ENCODE measurements at regions not wholly inside any gene's neighbourhood (a gene's known extent, or its start where the extent isn't known, plus 50 kb on each side); places are given as distances from the start of the nearest gene placed in this dataset.

DNA sequence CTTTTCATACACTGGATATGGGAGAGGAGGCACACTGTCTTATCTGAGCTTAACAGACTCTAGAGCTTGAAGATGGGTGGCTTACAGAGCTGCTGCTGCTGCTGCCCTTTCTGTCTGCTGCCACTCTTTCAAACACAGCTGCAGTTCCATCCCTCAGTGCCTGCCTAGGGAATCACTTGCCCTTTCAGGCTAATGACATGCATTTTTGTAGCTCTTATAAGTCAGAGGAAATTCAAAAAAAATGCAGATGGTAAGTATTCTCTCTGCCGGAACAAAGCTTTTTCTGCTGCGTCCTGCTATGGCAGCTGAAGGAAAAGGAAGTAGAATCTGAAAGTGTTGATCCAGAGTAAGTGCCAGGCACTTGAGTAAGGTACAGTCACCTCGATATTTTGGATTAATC, 460.4 kb upstream of the DIAPH2 start:
- no peak for DNase-seq (ENCODE audit: low read depth, low spot score)
- in situ Hi-C loops (cut with HindIII; ENCODE audit: low pct_unique_long_range_greater_than_20kb, low sequenced_read_pairs), result no loop called here

DNA sequence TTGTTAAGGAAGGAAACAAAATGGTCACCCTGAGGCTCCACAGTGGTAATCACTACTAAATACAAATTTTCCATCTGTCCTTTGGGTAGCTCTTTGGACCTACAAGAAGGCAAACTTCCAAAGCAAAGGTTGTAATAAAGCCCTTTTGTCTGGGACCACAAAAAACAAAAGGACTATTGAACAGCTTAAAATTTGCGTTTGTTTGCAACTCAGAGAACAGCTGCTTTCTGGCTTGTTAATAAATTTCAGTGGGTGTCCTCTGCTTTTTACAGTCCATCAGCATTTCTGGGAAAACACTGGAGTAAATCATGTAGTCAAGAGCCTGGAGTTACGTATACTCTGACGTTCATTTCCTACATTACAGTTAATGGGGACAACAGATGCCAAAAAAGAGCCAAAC, 439.7 kb upstream of the DIAPH2 start:
- peak; percentile 90 for DNase-seq (ENCODE audit: low read depth, low spot score)

DNA sequence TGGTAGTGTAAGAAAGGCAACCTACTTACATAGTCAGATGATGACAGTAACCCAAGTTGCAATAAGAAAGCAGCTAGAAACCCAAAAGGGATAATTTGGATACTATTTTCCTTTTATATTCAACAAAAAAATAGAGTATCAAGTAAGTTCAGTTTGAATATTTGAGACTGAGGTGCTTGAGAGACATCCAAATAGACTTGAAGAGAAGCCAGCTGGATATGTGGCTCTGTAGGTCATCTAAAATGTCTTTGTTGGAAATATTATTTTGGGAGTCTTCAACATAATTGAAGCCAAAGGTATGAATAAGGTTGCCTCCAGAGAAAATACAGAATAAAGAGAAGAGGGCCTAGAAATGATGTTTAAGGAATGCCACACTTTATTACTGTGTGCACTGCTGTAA, 438.2 kb upstream of the DIAPH2 start:
- DNase-seq (ENCODE audit: low read depth, low spot score), result no peak
- in situ Hi-C loops (cut with HindIII; ENCODE audit: low pct_unique_long_range_greater_than_20kb, low sequenced_read_pairs), result no loop called here

More for the DNA sequence above, 439.7 kb upstream of the DIAPH2 start:
- in situ Hi-C loops (cut with HindIII; ENCODE audit: low pct_unique_long_range_greater_than_20kb, low sequenced_read_pairs), result no loop called here

Small RNA genes in the stretch of these regions (small RNA-seq; reads per million reads assigned to genes)
- 0 reads per million in 2 experiments for gene AL022161.1
- 0 reads per million in 2 experiments for gene RN7SL379P
- 0 to 0.05 reads per million in 2 experiments for gene RNA5SP510
- 0 reads per million in 2 experiments for gene RPS29P28
